Heart right ventricle (tissue), 16 donors: ENCODE measurements at regions not wholly inside any gene's neighbourhood (a gene's known extent, or its start where the extent isn't known, plus 50 kb on each side); places are given as distances from the start of the nearest gene placed in this dataset.

Experiments used
- ATAC-seq, 8 donors: fragments of 200-7000 bp; cut with Tn5 transposase; one replicate each; pipeline ENCODE4 v1.9.1; 2020; ENCODE audit warnings: mild to moderate bottlenecking in 8 of 8, moderate library complexity in 8 of 8, moderate number of reproducible peaks in 1 of 8
- DNase-seq, 2 donors: peaks; one replicate each; pipeline ENCODE4 v3.0.0-alpha.2; 2020
- H3K27ac ChIP-seq, 10 donors: fragments of 200-600 bp; sonication (generic) in 2 of 10; one replicate each; pipeline versions ENCODE4 v1.5.0 to v1.8.0; 2020 to 2022; ENCODE audit warnings: mild to moderate bottlenecking in 3 of 10
- H3K27me3 ChIP-seq, 7 donors: fragments of 200-600 bp; one replicate each; pipeline ENCODE4 v1.8.0; 2021 to 2022; ENCODE audit warnings: mild to moderate bottlenecking in 2 of 7
- H3K36me3 ChIP-seq, 9 donors: fragments of 200-600 bp; sonication (generic) in 1 of 9; one replicate each; pipeline versions ENCODE4 v1.5.0 to v1.8.0; 2020 to 2022; ENCODE audit warnings: mild to moderate bottlenecking in 2 of 9
- H3K4me1 ChIP-seq, 9 donors: fragments of 200-600 bp; sonication (generic) in 1 of 9; one replicate each; pipeline versions ENCODE4 v1.5.0 to v1.8.0; 2020 to 2022; ENCODE audit warnings: mild to moderate bottlenecking in 4 of 9
- H3K4me3 ChIP-seq, 10 donors: fragments of 200-600 bp; sonication (generic) in 2 of 10; one replicate each; pipeline versions ENCODE4 v1.5.0 to v1.8.0; 2020 to 2022; ENCODE audit warnings: mild to moderate bottlenecking in 7 of 10, moderate library complexity in 2 of 10
- H3K9me3 ChIP-seq, 11 donors: fragments of 200-600 bp in 10 of 11; sonication (generic) in 2 of 11; one replicate each; pipeline versions ENCODE4 v1.5.0 to v1.8.0; 2013 to 2022; ENCODE audit warnings: mild to moderate bottlenecking in 2 of 11, control low read depth in 1 of 11, moderate library complexity in 1 of 11
- CTCF ChIP-seq, 9 donors: fragments of 200-600 bp; sonication (generic) in 2 of 9; IDR thresholded peaks; one replicate each; pipeline versions ENCODE4 v1.5.0 to v1.8.0; 2021 to 2022; ENCODE audit warnings: antibody characterized with exemption in 9 of 9, mild to moderate bottlenecking in 5 of 9, moderate library complexity in 1 of 9
- WGBS, 2 donors: extraction: QIAGEN DNeasy Blood & Tissue Kit; methylation state at CpG; one replicate each; pipeline ENCODE4 v1.1.7; 2013; ENCODE audit warnings: inconsistent platforms in 1 of 2; 5-methylcytosine and 5-hydroxymethylcytosine counted together
- intact Hi-C, 10 donors: fragments of 100-400 bp; cut with DNase I; formaldehyde crosslinking; loops; one replicate each; pipeline versions ENCODE4 v1.11.1 to v1.14.2; 2022
- donor health status: Arrhythmogenic right ventricular cardiomyopathy.
- donor health status: ischemic (EF 13 %, LVEDD 7.1; RV severe dilation, severe dysfunction).
- donor health status: healthy with polysubstance abuse.
- donor health status: DM: no; HTN: yes; CAD: no.
- donor health status: DM: no; HTN: no; CAD: no.
- donor health status: ischemic (EF 25% LVEDD 6.9; RV normal size, moderate dysfunction).
- donor health status: ischemic (EF 25% LVEDD 5.7; RV mildly dilated, moderate dysfunction).
- donor health status: healthy.
- donor health status: DM: yes; HTN: yes; CAD: no.
- donor health status: Ischemic cardiomyopathy.
- donor health status: ischemic (EF 35%, LVEDD 5.7; RV mildly dilated, moderate dysfunction).
- donor health status: nonischemic (EF 11% LVEDD 7.7; RV severe dilation, severe dysfunction).
- donor health status: DM: yes; HTN: yes; CAD: no.
- donor health status: PGD.
- donor health status: ischemic (EF 29% LVEDD 5.4; RV normal size, mild dysfunction).
- donor health status: nonischemic (EF 23%, LVEDD 6.1; RV moderate dilation, normal function).

- DNase-seq (no peak), ATAC-seq (no peak)
- WGBS, 2 donors, result 91 to 93% methylated on average over 5 of the region's 5 CpGs
- Histone ChIP-seq H3K27ac (no peak overlapping the region), H3K36me3 (no peaks in the 10 kb centered on the region), H3K9me3 (no peaks in the 10 kb centered on the region), H3K27me3 (no peaks in the 10 kb centered on the region), H3K4me3 (no peak overlapping the region), H3K4me1 (peaks cover 0 to 7% (median 0%) of the 10 kb centered on the region in 9 donors)
- TF ChIP-seq CTCF (IDR thresholded peaks at IDR 0.05), result no peak
- intact Hi-C loops, result loop anchor here in 1 of 10 donors (10.0 kb wide), 1 partner anchor 369 kb away; the partner anchor contains the start of gene RAB15
Observed at GRCh38 chr14:65344011-65344410, 68.5 kb upstream of the FUT8 start.

- 84 to 87% methylated on average over 3 of the region's 3 CpGs for WGBS, 2 donors
Observed at GRCh38 chr14:65345266-65345665, 67.3 kb upstream of the FUT8 start.

GRCh38 chr14:65346474-65346873 lies 66.1 kb upstream of the FUT8 start:
- TF ChIP-seq CTCF (IDR thresholded peaks at IDR 0.05), result no peak
- Histone ChIP-seq H3K4me1 (peaks cover 0 to 7% (median 0%) of the 10 kb centered on the region in 9 donors), H3K36me3 (no peaks in the 10 kb centered on the region), H3K9me3 (no peaks in the 10 kb centered on the region), H3K4me3 (no peak overlapping the region), H3K27me3 (no peaks in the 10 kb centered on the region), H3K27ac (peak overlapping the region in 1 of 10 donors; percentile 74)
- ATAC-seq, result no peak
- intact Hi-C loops, result loop anchor here in 1 of 10 donors (10.0 kb wide), 1 partner anchor 372 kb away; the partner anchor contains the start of gene RAB15
- WGBS, 2 donors, result 82 to 86% methylated on average over 5 of the region's 5 CpGs
- DNase-seq, result no peak

More at GRCh38 chr14:65345266-65345665, 67.3 kb upstream of the FUT8 start:
- H3K27ac ChIP-seq, result no peak overlapping the region
- ATAC-seq (no peak), DNase-seq (no peak)
- H3K4me1 ChIP-seq, result peaks cover 0 to 7% (median 0%) of the 10 kb centered on the region in 9 donors
- H3K27me3 ChIP-seq, result no peaks in the 10 kb centered on the region
- no peak overlapping the region for H3K4me3 ChIP-seq
- TF ChIP-seq CTCF (IDR thresholded peaks at IDR 0.05), result no peak
- intact Hi-C loops, result loop anchor here in 1 of 10 donors (10.0 kb wide), 1 partner anchor 370 kb away; the partner anchor contains the start of gene RAB15
- H3K36me3 ChIP-seq, result no peaks in the 10 kb centered on the region
- H3K9me3 ChIP-seq, result no peaks in the 10 kb centered on the region

- Histone ChIP-seq H3K4me1 (peaks cover 0 to 7% (median 0%) of the 10 kb centered on the region in 9 donors), H3K27ac (peak overlapping the region in 1 of 10 donors; percentile 74), H3K36me3 (no peaks in the 10 kb centered on the region), H3K9me3 (no peaks in the 10 kb centered on the region), H3K27me3 (no peaks in the 10 kb centered on the region), H3K4me3 (no peak overlapping the region)
- WGBS, 2 donors, result 46 to 54% methylated on average over 5 of the region's 5 CpGs
- peak in 4 of 8 donors; percentile 58 to 82 (median 66) for ATAC-seq
- no peak for TF ChIP-seq CTCF (IDR thresholded peaks at IDR 0.05)
- peak; percentile 17 to 29 for DNase-seq
- intact Hi-C loops, result loop anchor here in 1 of 10 donors (10.0 kb wide), 1 partner anchor 372 kb away; the partner anchor contains the start of gene RAB15
Observed at GRCh38 chr14:65346895-65347294, 65.6 kb upstream of the FUT8 start.
